GM12878 (cell line): ENCODE measurements at regions not wholly inside any gene's neighbourhood (a gene's known extent, or its start where the extent isn't known, plus 50 kb on each side); places are given as distances from the start of the nearest gene placed in this dataset.

Experiments used
- ATAC-seq: fragments of 200-7000 bp; cut with Tn5 transposase; 3 replicates; pipeline ENCODE4 v1.9.1; 2020; ENCODE audit warnings: mild to moderate bottlenecking, moderate library complexity
- BruUV-seq: library from RNA; stranded (reverse); fragments of 400-500 nt; replicated peaks from 2 replicates; lab custom pipeline; 2021; lab: Mats Ljungman, UMichigan
- CTCF ChIA-PET: fragments of 300-600 bp; sonication (Branson Sonifier 250); formaldehyde crosslinking; extraction: SDS; loops from one replicate; lab custom pipeline; 2021; ENCODE audit warnings: inconsistent platforms; lab: Yijun Ruan, JAX
- POLR2A ChIA-PET: fragments of 350-600 bp; formaldehyde crosslinking; extraction: SDS; loops from one replicate; lab custom pipeline; 2021; ENCODE audit warnings: inconsistent platforms; lab: Charles Lee
- RAD21 ChIA-PET: fragments of 300-600 bp; sonication (Branson Sonifier 250); formaldehyde crosslinking; loops from one replicate; lab custom pipeline; 2023; ENCODE audit warnings: antibody characterized with exemption; ENCODE audit not compliant: unreplicated experiment; lab: Charles Lee
- SMC1A ChIA-PET: fragments of 300-600 bp; sonication (Branson Sonifier 250); formaldehyde crosslinking; loops from one replicate; lab custom pipeline; 2023; ENCODE audit not compliant: unreplicated experiment, uncharacterized antibody; lab: Charles Lee
- DNase-seq: peaks from one replicate; pipeline ENCODE4 v3.0.0-alpha.2; 2011; ENCODE audit warnings: low read depth, low spot score
- FAIRE-seq: peaks from 3 replicates; lab custom pipeline; 2011; peaks lifted over from hg19 to GRCh38; lab: Jason Lieb, UNC
- H2AFZ ChIP-seq: 2 replicates; pipeline ENCODE4 v1.6.0; 2011; ENCODE audit warnings: low read depth, low read length, control low read depth; ENCODE audit not compliant: control insufficient read depth
- H3K27ac ChIP-seq: 2 replicates; pipeline ENCODE4 v1.5.1; 2011; ENCODE audit warnings: control low read depth; ENCODE audit not compliant: control insufficient read depth, insufficient read depth
- H3K27me3 ChIP-seq, 2 experiments: replicated peaks in 1 of 2; 2 replicates each; pipeline versions ENCODE4 v1.6.0 to v1.6.1; 2011; ENCODE audit warnings: low read length in 1 of 2; ENCODE audit not compliant: control insufficient read depth in 2 of 2, insufficient read depth in 2 of 2
- H3K36me3 ChIP-seq, 2 experiments: 2 replicates each; pipeline ENCODE4 v1.5.1; 2011; ENCODE audit warnings: low read length in 1 of 2; ENCODE audit not compliant: control insufficient read depth in 2 of 2, insufficient read depth in 2 of 2
- H3K4me1 ChIP-seq: 2 replicates; pipeline ENCODE4 v1.6.1; 2011; ENCODE audit warnings: mild to moderate bottlenecking, low read length, moderate library complexity, mixed read lengths; ENCODE audit not compliant: control insufficient read depth, insufficient read depth
- H3K4me2 ChIP-seq: 2 replicates; pipeline ENCODE4 v1.6.0; 2011; ENCODE audit warnings: control low read depth; ENCODE audit not compliant: control insufficient read depth, insufficient read depth
- H3K4me3 ChIP-seq: fragments of 200-600 bp; sonication (generic); 2 replicates; pipeline ENCODE4 v1.5.1; 2016
- H3K79me2 ChIP-seq: 2 replicates; pipeline ENCODE4 v1.6.0; 2011; ENCODE audit warnings: low read length; ENCODE audit not compliant: control insufficient read depth, insufficient read depth
- H3K9ac ChIP-seq: 2 replicates; pipeline ENCODE4 v1.8.0; 2011; ENCODE audit warnings: low read length, control low read depth, mixed read lengths; ENCODE audit not compliant: control insufficient read depth, insufficient read depth
- H3K9me3 ChIP-seq: replicated peaks from 3 replicates; pipeline ENCODE4 v1.5.1; 2011; ENCODE audit warnings: mild to moderate bottlenecking, low read length; ENCODE audit not compliant: control insufficient read depth, insufficient read depth
- H4K20me1 ChIP-seq: 2 replicates; pipeline ENCODE4 v1.6.0; 2011; ENCODE audit not compliant: control insufficient read depth, insufficient read depth
- BMI1 ChIP-seq: fragments of 450-650 bp; IDR thresholded peaks from 2 replicates; pipeline ENCODE4 v1.6.1; 2016; ENCODE audit warnings: mild to moderate bottlenecking, moderate library complexity, borderline replicate concordance
- HCFC1 ChIP-seq: fragments of 150-350 bp; IDR thresholded peaks from 2 replicates; pipeline ENCODE4 v1.6.1; 2014; ENCODE audit warnings: low read length
- MTA2 ChIP-seq: fragments of 450-650 bp; IDR thresholded peaks from 2 replicates; pipeline ENCODE4 v1.6.1; 2016; ENCODE audit warnings: low read depth, mild to moderate bottlenecking, moderate library complexity
- NFXL1 ChIP-seq: fragments of 450-650 bp; IDR thresholded peaks from 2 replicates; pipeline ENCODE4 v1.6.1; 2017; ENCODE audit warnings: antibody characterized with exemption, mild to moderate bottlenecking, borderline replicate concordance
- NFYB ChIP-seq: IDR thresholded peaks from 2 replicates; pipeline ENCODE4 v1.6.1; 2011; ENCODE audit warnings: low read depth, mild to moderate bottlenecking, low read length, improper control_type of control experiment, moderate library complexity; ENCODE audit not compliant: insufficient read depth
- RB1 ChIP-seq: fragments of 450-650 bp; formaldehyde crosslinking; IDR thresholded peaks from 2 replicates; pipeline ENCODE4 v1.6.1; 2017; ENCODE audit warnings: mild to moderate bottlenecking, borderline replicate concordance
- SRF ChIP-seq, 2 experiments: IDR thresholded peaks; 2 replicates each; pipeline ENCODE4 v1.6.1; 2011; ENCODE audit warnings: low read depth in 2 of 2, low read length in 2 of 2, mild to moderate bottlenecking in 1 of 2, moderate library complexity in 1 of 2
- YY1 ChIP-seq: IDR thresholded peaks from 2 replicates; pipeline ENCODE4 v1.6.1; 2011; ENCODE audit warnings: low read depth, mild to moderate bottlenecking, low read length
- ZNF24 ChIP-seq: fragments of 450-650 bp; IDR thresholded peaks from 2 replicates; pipeline ENCODE4 v1.6.1; 2017; ENCODE audit warnings: antibody characterized with exemption, mild to moderate bottlenecking
- ZNF384 ChIP-seq: IDR thresholded peaks from 2 replicates; pipeline ENCODE4 v1.6.1; 2012; ENCODE audit warnings: low read depth, mild to moderate bottlenecking, low read length, improper control_type of control experiment, borderline replicate concordance
- WGBS: methylation state at CpG from one replicate; pipeline ENCODE4 v1.1.6; 2016; ENCODE audit warnings: low lambda C conversion rate; ENCODE audit not compliant: insufficient replicate concordance, insufficient coverage; ENCODE audit errors: missing lambda C conversion rate; 5-methylcytosine and 5-hydroxymethylcytosine counted together
- in situ Hi-C: fragments of 300-500 bp; cut with MboI; formaldehyde crosslinking; loops from 9 replicates; pipeline ENCODE4 v1.14.3; 2018; ENCODE audit warnings: mixed read lengths
- intact Hi-C: fragments of 100-400 bp; cut with micrococcal nuclease; formaldehyde crosslinking; loops from one replicate; pipeline ENCODE4 v1.14.2; 2022; ENCODE audit not compliant: unreplicated experiment
- TF ChIP-seq, protein P1 (sequence below): fragments of 450-650 bp; formaldehyde crosslinking; IDR thresholded peaks from 2 replicates; pipeline ENCODE4 v1.5.0; 2022; ENCODE audit warnings: mild to moderate bottlenecking, missing genetic modification characterization

DNA sequence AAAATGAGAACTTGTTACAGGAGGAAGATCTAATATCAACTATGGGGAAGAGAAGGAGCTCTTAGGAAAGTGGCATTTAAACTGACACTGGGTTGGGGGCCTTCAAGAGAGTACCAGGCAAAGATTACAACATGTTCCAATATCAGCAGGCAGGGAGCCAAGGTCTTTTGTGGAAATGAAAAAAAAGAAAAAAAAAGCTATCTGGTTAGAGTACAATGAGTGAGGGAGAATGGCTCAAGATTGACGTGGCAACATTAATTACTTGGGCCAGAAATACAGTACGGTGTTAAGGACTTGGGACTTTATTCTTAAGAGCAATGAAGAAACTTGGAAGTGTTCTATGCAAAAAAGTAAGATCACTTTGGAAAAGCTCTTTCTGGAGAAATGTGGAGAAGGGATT, 132.3 kb upstream of the CDK1 start:
- Histone ChIP-seq H3K4me1 (no peaks in the 10 kb centered on the region), H3K4me3 (no peak overlapping the region), H3K9me3 (no peaks in the 10 kb centered on the region), H3K27ac (no peak overlapping the region), H3K9ac (no peak overlapping the region), H4K20me1 (no peaks in the 10 kb centered on the region), H3K79me2 (no peaks in the 10 kb centered on the region), H3K36me3 (no peaks in the 10 kb centered on the region), H3K27me3 (no peaks in the 10 kb centered on the region), H2AFZ (no peak overlapping the region), H3K4me2 (no peak overlapping the region)
- no peak for FAIRE-seq
- in situ Hi-C loops = loop anchor here (5.0 kb wide), 2 partner anchors 204 to 544 kb away; no protein-coding TSS in a partner anchor
- ATAC-seq = no peak
- CTCF ChIA-PET = interaction anchor here (0.7 to 3.7 kb wide), 17 partner anchors 9 to 615 kb away, joined by 3 to 32 read pairs (median 5); no protein-coding TSS in a partner anchor
- RAD21 ChIA-PET = interaction anchor here (1.3 to 1.9 kb wide), 5 partner anchors 96 to 529 kb away, joined by 3 to 8 read pairs (median 5); no protein-coding TSS in a partner anchor
- POLR2A ChIA-PET = no interaction called here
- BruUV-seq = no TSS peak
- SMC1A ChIA-PET = interaction anchor here (0.6 to 2.1 kb wide), 11 partner anchors 9 to 1881 kb away, joined by 3 to 11 read pairs (median 3); no protein-coding TSS in a partner anchor
- intact Hi-C loops = loop anchor here (2.0 to 10.0 kb wide), 6 partner anchors 97 to 1019 kb away; no protein-coding TSS in a partner anchor
- 62% methylated on average over 2 of the region's 2 CpGs for WGBS
- TF ChIP-seq MTA2 = no peak
- TF ChIP-seq ZNF384 = no peak
- no peak for TF ChIP-seq NFYB
- no peak for TF ChIP-seq RB1
- TF ChIP-seq HCFC1 = no peak
- no peak for TF ChIP-seq YY1
- TF ChIP-seq NFXL1 = no peak
- no peak for TF ChIP-seq SRF (IDR thresholded peaks at IDR 0.05; ENCODE audit: low read depth in 2 of 2, low read length in 2 of 2)
- no peak for TF ChIP-seq ZNF24
- TF ChIP-seq, protein P1, sequence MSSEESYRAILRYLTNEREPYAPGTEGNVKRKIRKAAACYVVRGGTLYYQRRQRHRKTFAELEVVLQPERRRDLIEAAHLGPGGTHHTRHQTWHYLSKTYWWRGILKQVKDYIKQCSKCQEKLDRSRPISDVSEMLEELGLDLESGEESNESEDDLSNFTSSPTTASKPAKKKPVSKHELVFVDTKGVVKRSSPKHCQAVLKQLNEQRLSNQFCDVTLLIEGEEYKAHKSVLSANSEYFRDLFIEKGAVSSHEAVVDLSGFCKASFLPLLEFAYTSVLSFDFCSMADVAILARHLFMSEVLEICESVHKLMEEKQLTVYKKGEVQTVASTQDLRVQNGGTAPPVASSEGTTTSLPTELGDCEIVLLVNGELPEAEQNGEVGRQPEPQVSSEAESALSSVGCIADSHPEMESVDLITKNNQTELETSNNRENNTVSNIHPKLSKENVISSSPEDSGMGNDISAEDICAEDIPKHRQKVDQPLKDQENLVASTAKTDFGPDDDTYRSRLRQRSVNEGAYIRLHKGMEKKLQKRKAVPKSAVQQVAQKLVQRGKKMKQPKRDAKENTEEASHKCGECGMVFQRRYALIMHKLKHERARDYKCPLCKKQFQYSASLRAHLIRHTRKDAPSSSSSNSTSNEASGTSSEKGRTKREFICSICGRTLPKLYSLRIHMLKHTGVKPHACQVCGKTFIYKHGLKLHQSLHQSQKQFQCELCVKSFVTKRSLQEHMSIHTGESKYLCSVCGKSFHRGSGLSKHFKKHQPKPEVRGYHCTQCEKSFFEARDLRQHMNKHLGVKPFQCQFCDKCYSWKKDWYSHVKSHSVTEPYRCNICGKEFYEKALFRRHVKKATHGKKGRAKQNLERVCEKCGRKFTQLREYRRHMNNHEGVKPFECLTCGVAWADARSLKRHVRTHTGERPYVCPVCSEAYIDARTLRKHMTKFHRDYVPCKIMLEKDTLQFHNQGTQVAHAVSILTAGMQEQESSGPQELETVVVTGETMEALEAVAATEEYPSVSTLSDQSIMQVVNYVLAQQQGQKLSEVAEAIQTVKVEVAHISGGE (CRISPR knock-in tag) = no peak
- TF ChIP-seq BMI1 = no peak
- no peak for DNase-seq
